SK-N-SH (cell line): ENCODE measurements at regions not wholly inside any gene's neighbourhood (a gene's known extent, or its start where the extent isn't known, plus 50 kb on each side); places are given as distances from the start of the nearest gene placed in this dataset.

Experiments used
- CTCF ChIA-PET: fragments of 300-600, 350-600 bp; formaldehyde crosslinking; extraction: SDS; loops from one replicate; lab custom pipeline; 2021; lab: Yijun Ruan, JAX
- POLR2A ChIA-PET: fragments of 350-600 bp; sonication (Branson Sonifier 250); formaldehyde crosslinking; extraction: SDS; loops from one replicate; lab custom pipeline; 2020; ENCODE audit warnings: antibody characterized with exemption, inconsistent platforms; lab: Yijun Ruan, JAX
- DNase-seq: peaks from one replicate; pipeline ENCODE4 v3.0.0; 2012
- H2AFZ ChIP-seq: fragments of 200-600 bp; sonication (generic); 2 replicates; pipeline ENCODE4 v1.8.1; 2016; ENCODE audit warnings: antibody characterized with exemption, mild to moderate bottlenecking, low read depth
- H3F3A ChIP-seq: fragments of 200-600 bp; sonication (generic); replicated peaks from 2 replicates; pipeline ENCODE3; 2016; ENCODE audit warnings: antibody characterized with exemption, mild to moderate bottlenecking; ENCODE audit not compliant: insufficient read depth
- H3K27ac ChIP-seq, 2 experiments: fragments of 200-500 bp in 1 of 2; fragments of 200-600 bp in 1 of 2; sonication (Bioruptor generic) in 1 of 2; sonication (generic), shearing (Covaris generic) in 1 of 2; 2 replicates each; pipeline versions ENCODE4 v1.5.1 to v1.6.1; 2014 to 2016; ENCODE audit warnings: low read depth in 2 of 2, inconsistent platforms in 1 of 2, low read length in 1 of 2, mild to moderate bottlenecking in 1 of 2, mixed read lengths in 1 of 2
- H3K27me3 ChIP-seq: fragments of 200-600 bp; sonication (generic), shearing (Covaris generic); 2 replicates; pipeline ENCODE4 v1.6.1; 2016; ENCODE audit warnings: mixed run types; ENCODE audit not compliant: insufficient read depth
- H3K36me3 ChIP-seq, 2 experiments: fragments of 200-500 bp in 1 of 2; fragments of 200-600 bp in 1 of 2; sonication (Bioruptor generic) in 1 of 2; sonication (generic) in 1 of 2; replicated peaks in 1 of 2; 2 replicates each; pipeline versions ENCODE3 to v1.5.1; 2014 to 2016; ENCODE audit warnings: low read length in 1 of 2, mild to moderate bottlenecking in 1 of 2; ENCODE audit not compliant: insufficient read depth in 2 of 2, control insufficient read depth in 1 of 2
- H3K4me1 ChIP-seq, 2 experiments: fragments of 200-500 bp in 1 of 2; fragments of 200-600 bp in 1 of 2; sonication (Bioruptor generic) in 1 of 2; sonication (generic), shearing (Covaris generic) in 1 of 2; 2 replicates each; pipeline versions ENCODE4 v1.5.1 to v1.6.1; 2014 to 2016; ENCODE audit warnings: low read depth in 1 of 2, low read length in 1 of 2, mixed run types in 1 of 2; ENCODE audit not compliant: insufficient read depth in 2 of 2, control insufficient read depth in 1 of 2
- H3K4me2 ChIP-seq: fragments of 200-600 bp; sonication (generic), shearing (Covaris generic); 2 replicates; pipeline ENCODE4 v1.6.1; 2017; ENCODE audit warnings: mixed run types
- H3K4me3 ChIP-seq, 2 experiments: fragments of 200-500 bp in 1 of 2; fragments of 200-600 bp in 1 of 2; sonication (Bioruptor generic) in 1 of 2; sonication (generic), shearing (Covaris generic) in 1 of 2; 2 replicates each; pipeline versions ENCODE4 v1.5.1 to v1.8.1; 2014 to 2016; ENCODE audit warnings: low read depth in 2 of 2, inconsistent platforms in 1 of 2, low read length in 1 of 2, mild to moderate bottlenecking in 1 of 2, mixed read lengths in 1 of 2, moderate library complexity in 1 of 2
- H3K79me2 ChIP-seq: fragments of 200-600 bp; sonication (generic); 2 replicates; pipeline ENCODE4 v1.8.1; 2017; ENCODE audit warnings: mild to moderate bottlenecking; ENCODE audit not compliant: insufficient read depth
- H3K9ac ChIP-seq: fragments of 200-600 bp; sonication (generic); 2 replicates; pipeline ENCODE4 v1.6.1; 2017; ENCODE audit warnings: mixed run types
- H3K9me2 ChIP-seq: fragments of 200-600 bp; sonication (generic); 2 replicates; pipeline ENCODE4 v1.6.1; 2017; ENCODE audit warnings: mixed run types
- H3K9me3 ChIP-seq: fragments of 200-600 bp; sonication (generic); 2 replicates; pipeline ENCODE4 v1.6.1; 2017; ENCODE audit warnings: mixed run types, mild to moderate bottlenecking, moderate library complexity
- H4K20me1 ChIP-seq: fragments of 200-600 bp; sonication (generic); 2 replicates; pipeline ENCODE4 v1.6.1; 2017; ENCODE audit warnings: mild to moderate bottlenecking, mixed run types; ENCODE audit not compliant: insufficient read depth
- CTCF ChIP-seq: fragments of 200-600 bp; sonication (generic); IDR thresholded peaks from 2 replicates; pipeline ENCODE4 v1.6.1; 2017; ENCODE audit warnings: antibody characterized with exemption, mild to moderate bottlenecking, moderate library complexity
- EP300 ChIP-seq, 2 experiments: IDR thresholded peaks; 2 replicates each; pipeline versions ENCODE4 v1.4.0 to v1.6.1; 2012; ENCODE audit warnings: borderline replicate concordance in 1 of 2, low read depth in 1 of 2, low read length in 1 of 2
- EZH2phosphoT487 ChIP-seq: fragments of 200-600 bp; sonication (generic); IDR thresholded peaks from 2 replicates; pipeline ENCODE4 v1.6.1; 2017; ENCODE audit warnings: low read depth, mixed run types, mild to moderate bottlenecking, antibody characterized with exemption, moderate library complexity, borderline replicate concordance
- FOSL2 ChIP-seq: IDR thresholded peaks from 2 replicates; pipeline ENCODE4 v1.4.0; 2012; ENCODE audit warnings: low read depth, mild to moderate bottlenecking, moderate library complexity, borderline replicate concordance
- GABPA ChIP-seq: IDR thresholded peaks from 2 replicates; pipeline ENCODE4 v1.4.0; 2012; ENCODE audit warnings: low read depth, mild to moderate bottlenecking
- IRF3 ChIP-seq: fragments of 150-350 bp; IDR thresholded peaks from 2 replicates; pipeline ENCODE4 v1.6.1; 2016; ENCODE audit warnings: mild to moderate bottlenecking, low read depth, low read length
- JUND ChIP-seq: IDR thresholded peaks from 2 replicates; pipeline ENCODE4 v1.4.0; 2012
- MXI1 ChIP-seq: IDR thresholded peaks from 2 replicates; pipeline ENCODE4 v1.6.1; 2012; ENCODE audit warnings: mild to moderate bottlenecking, low read depth, low read length, improper control_type of control experiment
- NFIC ChIP-seq: IDR thresholded peaks from 2 replicates; pipeline ENCODE4 v1.4.0; 2012; ENCODE audit warnings: borderline replicate concordance
- RAD21 ChIP-seq: IDR thresholded peaks from 2 replicates; pipeline ENCODE4 v1.6.1; 2012; ENCODE audit warnings: mild to moderate bottlenecking, low read length
- RCOR1 ChIP-seq: fragments of 150-350 bp; IDR thresholded peaks from 2 replicates; pipeline ENCODE4 v1.6.1; 2017; ENCODE audit warnings: antibody characterized with exemption, low read length
- RXRA ChIP-seq: IDR thresholded peaks from 2 replicates; pipeline ENCODE4 v1.4.0; 2012; ENCODE audit warnings: low read depth, mild to moderate bottlenecking, borderline replicate concordance
- SMC3 ChIP-seq: IDR thresholded peaks from 2 replicates; pipeline ENCODE4 v1.6.1; 2012; ENCODE audit warnings: low read depth, low read length, improper control_type of control experiment
- TAF1 ChIP-seq: IDR thresholded peaks from 2 replicates; pipeline ENCODE4 v1.6.1; 2012; ENCODE audit warnings: low read depth, mild to moderate bottlenecking, low read length, moderate library complexity, borderline replicate concordance
- TEAD4 ChIP-seq: IDR thresholded peaks from 2 replicates; pipeline ENCODE4 v1.4.0; 2012; ENCODE audit warnings: mild to moderate bottlenecking, borderline replicate concordance; ENCODE audit not compliant: insufficient read depth
- USF2 ChIP-seq: fragments of 150-350 bp; IDR thresholded peaks from 2 replicates; pipeline ENCODE4 v1.6.1; 2017; ENCODE audit warnings: antibody characterized with exemption, low read length, low read depth, borderline replicate concordance
- ZBTB33 ChIP-seq: IDR thresholded peaks from 2 replicates; pipeline ENCODE4 v1.4.0; 2012; ENCODE audit warnings: low read depth, borderline replicate concordance
- WGBS: methylation state at CpG from one replicate; pipeline ENCODE4 v1.1.6; 2017; ENCODE audit warnings: low lambda C conversion rate; 5-methylcytosine and 5-hydroxymethylcytosine counted together

GRCh38 chr13:83753912-83754624, 128.2 kb downstream of the SLITRK1 start:
- no peaks in the 10 kb centered on the region for H3K9me2 ChIP-seq
- CTCF ChIA-PET = no interaction called here
- no peaks in the 10 kb centered on the region for H3F3A ChIP-seq
- 7% methylated on average over 9 of the region's 11 CpGs for WGBS
- H3K4me2 ChIP-seq = no peak overlapping the region
- no peak overlapping the region for H2AFZ ChIP-seq
- H4K20me1 ChIP-seq = no peaks in the 10 kb centered on the region
- no peak overlapping the region for H3K27ac ChIP-seq
- POLR2A ChIA-PET = no interaction called here
- TF ChIP-seq GABPA = no peak
- TF ChIP-seq TAF1 = no peak
- no peak for TF ChIP-seq RCOR1
- no peak for TF ChIP-seq EZH2phosphoT487
- TF ChIP-seq JUND = no peak
- TF ChIP-seq CTCF = no peak
- no peak for TF ChIP-seq IRF3
- no peak for TF ChIP-seq SMC3
- no peak for TF ChIP-seq RAD21
- no peak for TF ChIP-seq RXRA
- TF ChIP-seq NFIC = no peak
- no peak for TF ChIP-seq TEAD4
- TF ChIP-seq MXI1 = no peak
- TF ChIP-seq ZBTB33 = no peak
- H3K79me2 ChIP-seq = no peaks in the 10 kb centered on the region
- no peaks in the 10 kb centered on the region for H3K36me3 ChIP-seq
- no peaks in the 10 kb centered on the region for H3K4me1 ChIP-seq
- no peak overlapping the region for H3K9ac ChIP-seq
- no peak overlapping the region for H3K4me3 ChIP-seq
- no peak for DNase-seq
- H3K9me3 ChIP-seq = no peaks in the 10 kb centered on the region
- H3K27me3 ChIP-seq = no peaks in the 10 kb centered on the region

GRCh38 chr13:83752141-83752540, 130.1 kb downstream of the SLITRK1 start:
- CTCF ChIA-PET = no interaction called here
- no peak overlapping the region for H3K9ac ChIP-seq

More at GRCh38 chr13:83752141-83752540, 130.1 kb downstream of the SLITRK1 start:
- Histone ChIP-seq H3K27ac (no peak overlapping the region), H3K4me3 (no peak overlapping the region), H3K4me1 (no peaks in the 10 kb centered on the region), H3K9me3 (no peaks in the 10 kb centered on the region), H3K79me2 (no peaks in the 10 kb centered on the region), H3K36me3 (no peaks in the 10 kb centered on the region), H3K9me2 (no peaks in the 10 kb centered on the region), H3K27me3 (no peaks in the 10 kb centered on the region), H4K20me1 (no peaks in the 10 kb centered on the region), H3F3A (no peaks in the 10 kb centered on the region), H3K4me2 (no peak overlapping the region), H2AFZ (no peak overlapping the region)
- TF ChIP-seq USF2 = no peak
- no peak for TF ChIP-seq FOSL2
- TF ChIP-seq EP300 (IDR thresholded peaks at IDR 0.05; ENCODE audit: borderline replicate concordance in 1 of 2, low read depth in 1 of 2, low read length in 1 of 2) = 0 out of 4 replicates have a peak, but pooled peaks of 1 of the 2 experiments have one; percentile 19
- TF ChIP-seq JUND = 0 out of 2 replicates have a peak, but pooled peaks have one; percentile 21
- DNase-seq = no peak
- 35% methylated on average over 4 of the region's 4 CpGs for WGBS
- POLR2A ChIA-PET = no interaction called here
